Caco-2 (cell line): ENCODE measurements at regions not wholly inside any gene's neighbourhood (a gene's known extent, or its start where the extent isn't known, plus 50 kb on each side); places are given as distances from the start of the nearest gene placed in this dataset.

Source experiments
- BruUV-seq: library from RNA; stranded (reverse); fragments of 400-500 nt; replicated peaks from 2 replicates; lab custom pipeline; 2021; lab: Mats Ljungman, UMichigan
- CTCF ChIA-PET: fragments of 300-600 bp; sonication (Branson Sonifier 250); formaldehyde crosslinking; loops from one replicate; lab custom pipeline; 2022; ENCODE audit warnings: antibody characterized with exemption; lab: Charles Lee
- POLR2A ChIA-PET: fragments of 300-600 bp; sonication (Branson Sonifier 250); formaldehyde crosslinking; loops from one replicate; lab custom pipeline; 2022; ENCODE audit warnings: antibody characterized with exemption; lab: Charles Lee
- DNase-seq, 2 experiments: peaks; one replicate each; pipeline versions ENCODE4 v3.0.0 to v3.0.0-alpha.2; 2020 to 2022
- H3K27me3 ChIP-seq: replicated peaks from 2 replicates; pipeline ENCODE4 v1.6.0; 2011; ENCODE audit warnings: low read length; ENCODE audit not compliant: control insufficient read depth, insufficient read depth
- H3K36me3 ChIP-seq: 2 replicates; pipeline ENCODE4 v1.5.1; 2011; ENCODE audit warnings: low read length; ENCODE audit not compliant: control insufficient read depth, insufficient read depth
- H3K4me1 ChIP-seq: fragments of 250-450 bp; sonication (Bioruptor Pico); 2 replicates; pipeline ENCODE4 v1.5.1; 2020; ENCODE audit warnings: mild to moderate bottlenecking
- H3K4me3 ChIP-seq: 2 replicates; pipeline ENCODE4 v1.5.1; 2011; ENCODE audit warnings: low read depth, mild to moderate bottlenecking, control low read depth, low read length
- H3K9me3 ChIP-seq: fragments of 250-450 bp; sonication (Bioruptor Pico); 2 replicates; pipeline ENCODE4 v1.5.1; 2020; ENCODE audit warnings: mild to moderate bottlenecking, moderate library complexity
- H3K27ac Mint-ChIP-seq: one replicate; pipeline ENCODE4 v1.8.0; 2022; ENCODE audit warnings: mixed read lengths; ENCODE audit not compliant: unreplicated experiment
- H3K27me3 Mint-ChIP-seq: one replicate; pipeline ENCODE4 v1.8.0; 2022; ENCODE audit warnings: mixed read lengths; ENCODE audit not compliant: insufficient read depth, unreplicated experiment
- H3K36me3 Mint-ChIP-seq: one replicate; pipeline ENCODE4 v1.8.0; 2022; ENCODE audit warnings: mild to moderate bottlenecking, mixed read lengths; ENCODE audit not compliant: insufficient read depth, unreplicated experiment
- H3K4me1 Mint-ChIP-seq: one replicate; pipeline ENCODE4 v1.8.0; 2022; ENCODE audit warnings: low read depth, mixed read lengths; ENCODE audit not compliant: unreplicated experiment
- H3K4me3 Mint-ChIP-seq: one replicate; pipeline ENCODE4 v1.8.0; 2022; ENCODE audit warnings: mild to moderate bottlenecking, moderate library complexity, mixed read lengths; ENCODE audit not compliant: unreplicated experiment
- H3K9me3 Mint-ChIP-seq: one replicate; pipeline ENCODE4 v1.8.0; 2022; ENCODE audit warnings: mixed read lengths; ENCODE audit not compliant: unreplicated experiment
- CTCF ChIP-seq, 2 experiments: fragments of 200-600 bp in 1 of 2; IDR thresholded peaks; 1 replicate in 1 of 2; 2 replicates in 1 of 2; pipeline versions ENCODE4 v1.5.1 to v1.8.0; 2011 to 2022; ENCODE audit warnings: antibody characterized with exemption in 1 of 2, control low read depth in 1 of 2, inconsistent platforms in 1 of 2, low read depth in 1 of 2, low read length in 1 of 2, mild to moderate bottlenecking in 1 of 2, moderate library complexity in 1 of 2; ENCODE audit not compliant: insufficient read depth in 1 of 2, severe bottlenecking in 1 of 2, unreplicated experiment in 1 of 2
- intact Hi-C: fragments of 100-400 bp; cut with micrococcal nuclease; formaldehyde crosslinking; loops from one replicate; pipeline ENCODE4 v1.10.0; 2022; ENCODE audit not compliant: unreplicated experiment

GRCh38 chr20:11654766-11655165, 262.9 kb upstream of the BTBD3 start:
- Mint-ChIP-seq H3K9me3 (no peaks in the 10 kb centered on the region), H3K36me3 (no peaks in the 10 kb centered on the region), H3K27me3 (peaks cover 2% of the 10 kb centered on the region), H3K27ac (no peak overlapping the region), H3K4me1 (no peaks in the 10 kb centered on the region), H3K4me3 (no peak overlapping the region)
- POLR2A ChIA-PET = no interaction called here
- CTCF ChIA-PET = no interaction called here
- no peaks in the 10 kb centered on the region for H3K36me3 ChIP-seq
- no TSS peak for BruUV-seq
- no peak for TF ChIP-seq CTCF (IDR thresholded peaks at IDR 0.05; ENCODE audit: insufficient read depth in 1 of 2, low read depth in 1 of 2, low read length in 1 of 2, severe bottlenecking in 1 of 2, unreplicated experiment in 1 of 2)
- no peaks in the 10 kb centered on the region for H3K27me3 ChIP-seq
- no peaks in the 10 kb centered on the region for H3K9me3 ChIP-seq
- H3K4me3 ChIP-seq = no peak overlapping the region
- H3K4me1 ChIP-seq = no peaks in the 10 kb centered on the region
- DNase-seq = no peak
- intact Hi-C loops = no loop called here

- no peaks in the 10 kb centered on the region for H3K4me1 Mint-ChIP-seq
- H3K9me3 Mint-ChIP-seq = no peaks in the 10 kb centered on the region
- CTCF ChIA-PET = no interaction called here
- POLR2A ChIA-PET = no interaction called here
- no peaks in the 10 kb centered on the region for H3K36me3 Mint-ChIP-seq
- Histone ChIP-seq H3K9me3 (no peaks in the 10 kb centered on the region), H3K4me3 (no peak overlapping the region), H3K27me3 (no peaks in the 10 kb centered on the region), H3K4me1 (no peaks in the 10 kb centered on the region), H3K36me3 (no peaks in the 10 kb centered on the region)
- peaks cover 15% of the 10 kb centered on the region for H3K27me3 Mint-ChIP-seq
- TF ChIP-seq CTCF (IDR thresholded peaks at IDR 0.05; ENCODE audit: insufficient read depth in 1 of 2, low read depth in 1 of 2, low read length in 1 of 2, severe bottlenecking in 1 of 2, unreplicated experiment in 1 of 2) = no peak
- no peak for DNase-seq
- no TSS peak for BruUV-seq
- intact Hi-C loops = no loop called here
- no peak overlapping the region for H3K4me3 Mint-ChIP-seq
- H3K27ac Mint-ChIP-seq = no peak overlapping the region
These were observed 257.0 kb upstream of the BTBD3 start for GRCh38 chr20:11660673-11661072.

GRCh38 chr20:11671015-11671511, 246.6 kb upstream of the BTBD3 start:
- BruUV-seq = no TSS peak
- Mint-ChIP-seq H3K27me3 (peaks cover 25% of the 10 kb centered on the region), H3K27ac (no peak overlapping the region), H3K4me3 (no peak overlapping the region), H3K9me3 (no peaks in the 10 kb centered on the region), H3K4me1 (no peaks in the 10 kb centered on the region), H3K36me3 (no peaks in the 10 kb centered on the region)
- no peaks in the 10 kb centered on the region for H3K36me3 ChIP-seq
- CTCF ChIA-PET = no interaction called here
- POLR2A ChIA-PET = no interaction called here
- no peak overlapping the region for H3K4me3 ChIP-seq
- DNase-seq = no peak
- peaks cover 1% of the 10 kb centered on the region; the same call in 1 of the 2 replicates for H3K27me3 ChIP-seq
- intact Hi-C loops = no loop called here
- no peak for TF ChIP-seq CTCF (IDR thresholded peaks at IDR 0.05; ENCODE audit: insufficient read depth in 1 of 2, low read depth in 1 of 2, low read length in 1 of 2, severe bottlenecking in 1 of 2, unreplicated experiment in 1 of 2)
- H3K9me3 ChIP-seq = no peaks in the 10 kb centered on the region
- H3K4me1 ChIP-seq = no peaks in the 10 kb centered on the region
